WTC11 (cell line): ENCODE measurements at regions not wholly inside any gene's neighbourhood (a gene's known extent, or its start where the extent isn't known, plus 50 kb on each side); places are given as distances from the start of the nearest gene placed in this dataset.

Experiments used
- ATAC-seq: fragments of 200-7000 bp; cut with Tn5 transposase; 2 replicates; pipeline ENCODE4 v1.10.0; 2021; ENCODE audit warnings: mild to moderate bottlenecking, moderate library complexity
- CTCF ChIA-PET: fragments of 300-600 bp; sonication (Branson Sonifier 250); formaldehyde crosslinking; loops from one replicate; lab custom pipeline; 2021; ENCODE audit warnings: antibody characterized with exemption; lab: Charles Lee
- POLR2A ChIA-PET: fragments of 350-600 bp; sonication (Branson Sonifier 250); formaldehyde crosslinking; loops from one replicate; lab custom pipeline; 2021; ENCODE audit warnings: antibody characterized with exemption; lab: Charles Lee
- DNase-seq: peaks from one replicate; pipeline ENCODE4 v3.0.0; 2021; ENCODE audit warnings: low spot score
- H3K27ac Mint-ChIP-seq: 2 replicates; pipeline ENCODE4 v1.8.0; 2021; ENCODE audit warnings: mixed read lengths
- H3K27me3 Mint-ChIP-seq: 2 replicates; pipeline ENCODE4 v1.8.0; 2021; ENCODE audit warnings: low read depth, mild to moderate bottlenecking, moderate library complexity, mixed read lengths
- H3K36me3 Mint-ChIP-seq: 2 replicates; pipeline ENCODE4 v1.8.0; 2021; ENCODE audit warnings: mixed read lengths
- H3K4me1 Mint-ChIP-seq: 2 replicates; pipeline ENCODE4 v1.8.0; 2022; ENCODE audit warnings: mixed read lengths
- H3K4me3 Mint-ChIP-seq: 2 replicates; pipeline ENCODE4 v1.8.0; 2021; ENCODE audit warnings: mild to moderate bottlenecking, moderate library complexity, mixed read lengths
- H3K9me3 Mint-ChIP-seq: 2 replicates; pipeline ENCODE4 v1.8.0; 2021; ENCODE audit warnings: mixed read lengths
- FOXJ3 ChIP-seq: sonication (generic); formaldehyde crosslinking; IDR thresholded peaks from 2 replicates; pipeline ENCODE4 v1.9.0; 2021; ENCODE audit warnings: missing genetic modification reagents, mild to moderate bottlenecking, borderline replicate concordance
- FOXK1 ChIP-seq: sonication (generic); formaldehyde crosslinking; IDR thresholded peaks from 2 replicates; pipeline ENCODE4 v1.8.0; 2022; ENCODE audit warnings: mild to moderate bottlenecking, moderate library complexity, missing genetic modification reagents
- KAT7 ChIP-seq: sonication (generic); formaldehyde crosslinking; IDR thresholded peaks from 2 replicates; pipeline ENCODE4 v1.8.1; 2023; ENCODE audit warnings: missing genetic modification reagents, mild to moderate bottlenecking, borderline replicate concordance
- ZNF121 ChIP-seq: sonication (generic); formaldehyde crosslinking; IDR thresholded peaks from 2 replicates; pipeline ENCODE4 v1.8.0; 2023; ENCODE audit warnings: missing genetic modification reagents
- ZNF416 ChIP-seq: fragments of 250-450 bp; sonication (Bioruptor Pico); IDR thresholded peaks from 2 replicates; pipeline ENCODE4 v1.9.0; 2021; ENCODE audit warnings: mild to moderate bottlenecking, inconsistent platforms
- ZNF423 ChIP-seq: fragments of 250-450 bp; sonication (Bioruptor Pico); IDR thresholded peaks from 2 replicates; pipeline ENCODE4 v2.1.2; 2022; ENCODE audit warnings: mild to moderate bottlenecking, moderate library complexity
- TF ChIP-seq, protein P1 (sequence below): sonication (generic); formaldehyde crosslinking; IDR thresholded peaks from 2 replicates; pipeline ENCODE4 v1.8.1; 2023; ENCODE audit warnings: mild to moderate bottlenecking, moderate library complexity, missing genetic modification reagents
- TF ChIP-seq, protein P2 (sequence below): sonication (generic); formaldehyde crosslinking; IDR thresholded peaks from 2 replicates; pipeline ENCODE4 v1.8.0; 2023; ENCODE audit warnings: missing genetic modification reagents, mild to moderate bottlenecking, borderline replicate concordance
- TF ChIP-seq, protein P3 (sequence below): fragments of 250-450 bp; sonication (Bioruptor Pico); conservative IDR thresholded peaks from 2 replicates; pipeline ENCODE4 v1.9.0; 2021; ENCODE audit warnings: mild to moderate bottlenecking
- TF ChIP-seq, protein P4 (sequence below): sonication (generic); formaldehyde crosslinking; IDR thresholded peaks from 2 replicates; pipeline ENCODE4 v1.8.1; 2023; ENCODE audit warnings: mild to moderate bottlenecking, missing genetic modification reagents, borderline replicate concordance
- TF ChIP-seq, protein P5 (sequence below): fragments of 200-600 bp; IDR thresholded peaks from 2 replicates; pipeline ENCODE4 v1.8.0; 2022; ENCODE audit warnings: antibody characterized with exemption
- TF ChIP-seq, protein P6 (sequence below): sonication (generic); formaldehyde crosslinking; IDR thresholded peaks from 2 replicates; pipeline ENCODE4 v1.8.0; 2022; ENCODE audit warnings: mild to moderate bottlenecking, missing genetic modification reagents

DNA sequence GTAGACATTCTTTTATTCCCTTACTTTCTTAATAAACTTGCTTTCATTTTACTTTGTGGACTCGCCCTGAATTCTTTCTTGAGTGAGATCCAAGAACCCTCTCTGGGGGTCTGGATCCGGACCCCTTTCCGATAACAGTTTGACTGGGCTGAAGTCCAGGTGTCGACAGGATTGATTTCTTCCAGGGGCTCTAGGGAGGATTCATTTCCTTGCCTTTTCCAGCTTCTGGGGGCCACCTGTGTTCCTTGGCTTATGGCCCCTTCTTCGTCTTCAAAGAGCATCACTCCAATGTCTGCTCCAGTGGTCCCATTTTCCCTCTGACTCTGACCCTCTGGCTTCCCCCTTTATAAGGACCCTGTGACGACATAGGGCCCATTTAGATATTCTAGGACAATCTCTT, 67.5 kb downstream of the COPS8 start:
- DNase-seq, result no peak
- TF ChIP-seq KAT7 (no peak), ZNF416 (CRISPR knock-in tag) (no peak), ZNF423 (no peak), FOXJ3 (CRISPR knock-in tag) (no peak), ZNF121 (CRISPR knock-in tag) (no peak), FOXK1 (CRISPR knock-in tag) (no peak)
- TF ChIP-seq, protein P1, sequence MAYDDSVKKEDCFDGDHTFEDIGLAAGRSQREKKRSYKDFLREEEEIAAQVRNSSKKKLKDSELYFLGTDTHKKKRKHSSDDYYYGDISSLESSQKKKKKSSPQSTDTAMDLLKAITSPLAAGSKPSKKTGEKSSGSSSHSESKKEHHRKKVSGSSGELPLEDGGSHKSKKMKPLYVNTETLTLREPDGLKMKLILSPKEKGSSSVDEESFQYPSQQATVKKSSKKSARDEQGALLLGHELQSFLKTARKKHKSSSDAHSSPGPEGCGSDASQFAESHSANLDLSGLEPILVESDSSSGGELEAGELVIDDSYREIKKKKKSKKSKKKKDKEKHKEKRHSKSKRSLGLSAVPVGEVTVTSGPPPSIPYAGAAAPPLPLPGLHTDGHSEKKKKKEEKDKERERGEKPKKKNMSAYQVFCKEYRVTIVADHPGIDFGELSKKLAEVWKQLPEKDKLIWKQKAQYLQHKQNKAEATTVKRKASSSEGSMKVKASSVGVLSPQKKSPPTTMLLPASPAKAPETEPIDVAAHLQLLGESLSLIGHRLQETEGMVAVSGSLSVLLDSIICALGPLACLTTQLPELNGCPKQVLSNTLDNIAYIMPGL (CRISPR knock-in tag), result no peak
- TF ChIP-seq, protein P2, sequence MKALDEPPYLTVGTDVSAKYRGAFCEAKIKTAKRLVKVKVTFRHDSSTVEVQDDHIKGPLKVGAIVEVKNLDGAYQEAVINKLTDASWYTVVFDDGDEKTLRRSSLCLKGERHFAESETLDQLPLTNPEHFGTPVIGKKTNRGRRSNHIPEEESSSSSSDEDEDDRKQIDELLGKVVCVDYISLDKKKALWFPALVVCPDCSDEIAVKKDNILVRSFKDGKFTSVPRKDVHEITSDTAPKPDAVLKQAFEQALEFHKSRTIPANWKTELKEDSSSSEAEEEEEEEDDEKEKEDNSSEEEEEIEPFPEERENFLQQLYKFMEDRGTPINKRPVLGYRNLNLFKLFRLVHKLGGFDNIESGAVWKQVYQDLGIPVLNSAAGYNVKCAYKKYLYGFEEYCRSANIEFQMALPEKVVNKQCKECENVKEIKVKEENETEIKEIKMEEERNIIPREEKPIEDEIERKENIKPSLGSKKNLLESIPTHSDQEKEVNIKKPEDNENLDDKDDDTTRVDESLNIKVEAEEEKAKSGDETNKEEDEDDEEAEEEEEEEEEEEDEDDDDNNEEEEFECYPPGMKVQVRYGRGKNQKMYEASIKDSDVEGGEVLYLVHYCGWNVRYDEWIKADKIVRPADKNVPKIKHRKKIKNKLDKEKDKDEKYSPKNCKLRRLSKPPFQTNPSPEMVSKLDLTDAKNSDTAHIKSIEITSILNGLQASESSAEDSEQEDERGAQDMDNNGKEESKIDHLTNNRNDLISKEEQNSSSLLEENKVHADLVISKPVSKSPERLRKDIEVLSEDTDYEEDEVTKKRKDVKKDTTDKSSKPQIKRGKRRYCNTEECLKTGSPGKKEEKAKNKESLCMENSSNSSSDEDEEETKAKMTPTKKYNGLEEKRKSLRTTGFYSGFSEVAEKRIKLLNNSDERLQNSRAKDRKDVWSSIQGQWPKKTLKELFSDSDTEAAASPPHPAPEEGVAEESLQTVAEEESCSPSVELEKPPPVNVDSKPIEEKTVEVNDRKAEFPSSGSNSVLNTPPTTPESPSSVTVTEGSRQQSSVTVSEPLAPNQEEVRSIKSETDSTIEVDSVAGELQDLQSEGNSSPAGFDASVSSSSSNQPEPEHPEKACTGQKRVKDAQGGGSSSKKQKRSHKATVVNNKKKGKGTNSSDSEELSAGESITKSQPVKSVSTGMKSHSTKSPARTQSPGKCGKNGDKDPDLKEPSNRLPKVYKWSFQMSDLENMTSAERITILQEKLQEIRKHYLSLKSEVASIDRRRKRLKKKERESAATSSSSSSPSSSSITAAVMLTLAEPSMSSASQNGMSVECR (CRISPR knock-in tag), result no peak
- TF ChIP-seq, protein P3, sequence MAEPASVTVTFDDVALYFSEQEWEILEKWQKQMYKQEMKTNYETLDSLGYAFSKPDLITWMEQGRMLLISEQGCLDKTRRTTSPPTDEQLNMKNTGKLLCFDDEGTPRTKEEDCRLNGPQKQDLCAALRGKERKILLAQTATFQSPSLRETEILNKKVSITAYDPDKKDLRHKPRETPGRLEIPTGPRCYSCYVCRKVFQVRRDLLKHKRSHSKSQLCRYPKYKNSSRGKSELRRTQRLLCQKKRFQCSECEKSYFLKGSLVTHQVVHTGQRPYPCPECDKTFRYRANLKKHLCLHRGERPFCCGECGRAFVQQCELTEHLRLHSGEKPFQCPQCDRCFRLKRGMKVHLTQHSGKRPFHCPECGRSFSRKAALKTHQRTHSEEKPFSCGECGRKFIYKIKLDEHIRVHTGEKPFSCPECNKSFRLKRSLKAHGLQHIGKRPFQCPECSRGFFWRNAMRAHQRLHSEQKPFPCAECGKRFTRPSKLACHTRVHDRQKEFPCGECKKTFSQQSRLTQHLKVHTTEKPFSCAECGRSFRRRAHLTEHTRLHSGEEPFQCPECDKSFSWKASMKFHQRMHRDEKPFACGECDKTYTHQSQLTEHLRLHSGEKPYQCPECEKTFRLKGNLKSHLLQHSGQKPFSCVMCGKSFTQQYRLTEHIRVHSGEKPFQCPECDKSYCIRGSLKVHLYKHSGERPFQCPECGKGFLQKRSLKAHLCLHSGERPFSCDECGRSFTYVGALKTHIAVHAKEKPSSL (CRISPR knock-in tag), result no peak
- TF ChIP-seq, protein P4, sequence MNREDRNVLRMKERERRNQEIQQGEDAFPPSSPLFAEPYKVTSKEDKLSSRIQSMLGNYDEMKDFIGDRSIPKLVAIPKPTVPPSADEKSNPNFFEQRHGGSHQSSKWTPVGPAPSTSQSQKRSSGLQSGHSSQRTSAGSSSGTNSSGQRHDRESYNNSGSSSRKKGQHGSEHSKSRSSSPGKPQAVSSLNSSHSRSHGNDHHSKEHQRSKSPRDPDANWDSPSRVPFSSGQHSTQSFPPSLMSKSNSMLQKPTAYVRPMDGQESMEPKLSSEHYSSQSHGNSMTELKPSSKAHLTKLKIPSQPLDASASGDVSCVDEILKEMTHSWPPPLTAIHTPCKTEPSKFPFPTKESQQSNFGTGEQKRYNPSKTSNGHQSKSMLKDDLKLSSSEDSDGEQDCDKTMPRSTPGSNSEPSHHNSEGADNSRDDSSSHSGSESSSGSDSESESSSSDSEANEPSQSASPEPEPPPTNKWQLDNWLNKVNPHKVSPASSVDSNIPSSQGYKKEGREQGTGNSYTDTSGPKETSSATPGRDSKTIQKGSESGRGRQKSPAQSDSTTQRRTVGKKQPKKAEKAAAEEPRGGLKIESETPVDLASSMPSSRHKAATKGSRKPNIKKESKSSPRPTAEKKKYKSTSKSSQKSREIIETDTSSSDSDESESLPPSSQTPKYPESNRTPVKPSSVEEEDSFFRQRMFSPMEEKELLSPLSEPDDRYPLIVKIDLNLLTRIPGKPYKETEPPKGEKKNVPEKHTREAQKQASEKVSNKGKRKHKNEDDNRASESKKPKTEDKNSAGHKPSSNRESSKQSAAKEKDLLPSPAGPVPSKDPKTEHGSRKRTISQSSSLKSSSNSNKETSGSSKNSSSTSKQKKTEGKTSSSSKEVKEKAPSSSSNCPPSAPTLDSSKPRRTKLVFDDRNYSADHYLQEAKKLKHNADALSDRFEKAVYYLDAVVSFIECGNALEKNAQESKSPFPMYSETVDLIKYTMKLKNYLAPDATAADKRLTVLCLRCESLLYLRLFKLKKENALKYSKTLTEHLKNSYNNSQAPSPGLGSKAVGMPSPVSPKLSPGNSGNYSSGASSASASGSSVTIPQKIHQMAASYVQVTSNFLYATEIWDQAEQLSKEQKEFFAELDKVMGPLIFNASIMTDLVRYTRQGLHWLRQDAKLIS (CRISPR knock-in tag), result no peak
- TF ChIP-seq, all 79 proteins: peak for 0
- Mint-ChIP-seq H3K27ac (no peak overlapping the region), H3K4me1 (peaks cover 17% of the 10 kb centered on the region), H3K36me3 (peaks cover 1% of the 10 kb centered on the region), H3K27me3 (no peaks in the 10 kb centered on the region; the same call in 1 of the 2 replicates), H3K9me3 (peaks cover 5% of the 10 kb centered on the region), H3K4me3 (no peak overlapping the region)
- ChIA-PET POLR2A (no interaction called here), CTCF (interaction anchor here (1.6 kb wide), 1 partner anchor 319 kb away, joined by 4 read pairs; no protein-coding TSS in a partner anchor)
- ATAC-seq, result no peak

DNA sequence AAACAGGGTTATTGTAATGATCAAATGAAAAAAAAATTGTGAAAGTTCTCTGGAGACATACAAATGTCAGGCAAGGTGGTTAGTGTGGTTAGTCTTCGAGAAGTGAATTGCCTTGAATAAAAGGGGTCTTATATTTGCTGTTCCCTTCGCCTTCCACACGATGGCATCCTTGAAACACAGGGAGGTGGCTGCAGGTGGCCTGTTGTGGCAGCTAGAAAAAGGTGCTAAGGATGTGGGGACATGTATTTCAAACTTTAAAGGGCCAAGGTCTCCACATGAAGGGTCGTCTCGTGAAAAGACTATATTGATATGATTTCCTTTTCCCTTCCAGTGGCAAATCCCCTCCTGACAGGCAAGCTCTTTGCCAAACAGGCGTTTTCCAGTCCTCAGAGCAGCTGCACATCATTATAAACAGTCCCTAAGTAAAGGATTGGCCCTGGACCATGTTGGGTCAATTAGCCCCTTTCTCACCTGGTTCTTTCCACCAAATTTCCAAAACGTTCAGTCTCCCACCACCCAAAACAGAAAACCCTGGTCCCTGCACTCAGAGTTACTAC, 68.5 kb downstream of the COPS8 start:
- ChIA-PET POLR2A (no interaction called here), CTCF (interaction anchor here (0.7 to 3.5 kb wide), 11 partner anchors 11 to 418 kb away, joined by 3 to 13 read pairs (median 4); partner anchors contain the start of gene COL6A3)
- peaks cover 18% of the 10 kb centered on the region for H3K4me1 Mint-ChIP-seq
- H3K27ac Mint-ChIP-seq, result no peak overlapping the region
- no peaks in the 10 kb centered on the region; the same call in 1 of the 2 replicates for H3K27me3 Mint-ChIP-seq
- H3K36me3 Mint-ChIP-seq, result peaks cover under 1% of the 10 kb centered on the region; the same call in 1 of the 2 replicates
- peaks cover 8% of the 10 kb centered on the region for H3K9me3 Mint-ChIP-seq
- H3K4me3 Mint-ChIP-seq, result no peak overlapping the region
- DNase-seq (peak; percentile 64), ATAC-seq (peak; percentile 38; the same call in 1 of the 2 replicates)
- TF ChIP-seq, protein P5, sequence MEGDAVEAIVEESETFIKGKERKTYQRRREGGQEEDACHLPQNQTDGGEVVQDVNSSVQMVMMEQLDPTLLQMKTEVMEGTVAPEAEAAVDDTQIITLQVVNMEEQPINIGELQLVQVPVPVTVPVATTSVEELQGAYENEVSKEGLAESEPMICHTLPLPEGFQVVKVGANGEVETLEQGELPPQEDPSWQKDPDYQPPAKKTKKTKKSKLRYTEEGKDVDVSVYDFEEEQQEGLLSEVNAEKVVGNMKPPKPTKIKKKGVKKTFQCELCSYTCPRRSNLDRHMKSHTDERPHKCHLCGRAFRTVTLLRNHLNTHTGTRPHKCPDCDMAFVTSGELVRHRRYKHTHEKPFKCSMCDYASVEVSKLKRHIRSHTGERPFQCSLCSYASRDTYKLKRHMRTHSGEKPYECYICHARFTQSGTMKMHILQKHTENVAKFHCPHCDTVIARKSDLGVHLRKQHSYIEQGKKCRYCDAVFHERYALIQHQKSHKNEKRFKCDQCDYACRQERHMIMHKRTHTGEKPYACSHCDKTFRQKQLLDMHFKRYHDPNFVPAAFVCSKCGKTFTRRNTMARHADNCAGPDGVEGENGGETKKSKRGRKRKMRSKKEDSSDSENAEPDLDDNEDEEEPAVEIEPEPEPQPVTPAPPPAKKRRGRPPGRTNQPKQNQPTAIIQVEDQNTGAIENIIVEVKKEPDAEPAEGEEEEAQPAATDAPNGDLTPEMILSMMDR, result peak; percentile 52
- TF ChIP-seq, protein P6, sequence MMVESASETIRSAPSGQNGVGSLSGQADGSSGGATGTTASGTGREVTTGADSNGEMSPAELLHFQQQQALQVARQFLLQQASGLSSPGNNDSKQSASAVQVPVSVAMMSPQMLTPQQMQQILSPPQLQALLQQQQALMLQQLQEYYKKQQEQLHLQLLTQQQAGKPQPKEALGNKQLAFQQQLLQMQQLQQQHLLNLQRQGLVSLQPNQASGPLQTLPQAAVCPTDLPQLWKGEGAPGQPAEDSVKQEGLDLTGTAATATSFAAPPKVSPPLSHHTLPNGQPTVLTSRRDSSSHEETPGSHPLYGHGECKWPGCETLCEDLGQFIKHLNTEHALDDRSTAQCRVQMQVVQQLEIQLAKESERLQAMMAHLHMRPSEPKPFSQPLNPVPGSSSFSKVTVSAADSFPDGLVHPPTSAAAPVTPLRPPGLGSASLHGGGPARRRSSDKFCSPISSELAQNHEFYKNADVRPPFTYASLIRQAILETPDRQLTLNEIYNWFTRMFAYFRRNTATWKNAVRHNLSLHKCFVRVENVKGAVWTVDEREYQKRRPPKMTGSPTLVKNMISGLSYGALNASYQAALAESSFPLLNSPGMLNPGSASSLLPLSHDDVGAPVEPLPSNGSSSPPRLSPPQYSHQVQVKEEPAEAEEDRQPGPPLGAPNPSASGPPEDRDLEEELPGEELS (CRISPR knock-in tag), result no peak
